Adrenal gland (tissue), 9 donors: ENCODE measurements at regions not wholly inside any gene's neighbourhood (a gene's known extent, or its start where the extent isn't known, plus 50 kb on each side); places are given as distances from the start of the nearest gene placed in this dataset.

ENCODE experiments used
- DNase-seq, 7 donors: peaks; one replicate each; pipeline ENCODE4 v3.0.0-alpha.2; 2019 to 2020
- H3K27ac ChIP-seq, 5 donors: fragments of 200-600 bp; sonication (generic) in 4 of 5; 1 replicate in 3 of 5; 2 replicates in 2 of 5; pipeline versions ENCODE4 v1.5.1 to v1.8.0; 2016 to 2020; ENCODE audit warnings: mild to moderate bottlenecking in 1 of 5
- H3K27me3 ChIP-seq: fragments of 200-600 bp; 2 replicates; pipeline ENCODE4 v1.8.0; 2021
- H3K36me3 ChIP-seq, 2 donors: fragments of 200-600 bp; replicated peaks in 1 of 2; 1 replicate in 1 of 2; 2 replicates in 1 of 2; pipeline versions ENCODE4 v1.5.1 to v1.8.0; 2018 to 2022
- H3K4me1 ChIP-seq, 2 donors: fragments of 200-600 bp; replicated peaks in 1 of 2; 1 replicate in 1 of 2; 2 replicates in 1 of 2; pipeline versions ENCODE4 v1.5.1 to v1.8.0; 2018 to 2021
- H3K4me3 ChIP-seq, 4 donors: fragments of 200-600 bp; sonication (generic) in 3 of 4; one replicate each; pipeline ENCODE4 v1.5.1; 2016 to 2018
- H3K9me3 ChIP-seq, 3 donors: fragments of 200-600 bp; sonication (generic) in 1 of 3; replicated peaks in 1 of 3; 1 replicate in 2 of 3; 2 replicates in 1 of 3; pipeline versions ENCODE4 v1.5.1 to v1.8.0; 2016 to 2021
- CTCF ChIP-seq, 6 experiments: fragments of 450-650 bp in 4 of 6; fragments of 200-600 bp in 2 of 6; sonication (generic) in 1 of 6; IDR thresholded peaks; 1 replicate in 5 of 6; 2 replicates in 1 of 6; pipeline versions ENCODE4 v1.5.1 to v1.8.0; 2016 to 2021; ENCODE audit warnings: antibody characterized with exemption in 6 of 6, mild to moderate bottlenecking in 2 of 6, moderate library complexity in 1 of 6
- POLR2A ChIP-seq, 2 donors: fragments of 450-650 bp; IDR thresholded peaks; one replicate each; pipeline ENCODE4 v1.6.1; 2017; ENCODE audit warnings: antibody characterized with exemption in 2 of 2, mild to moderate bottlenecking in 2 of 2, moderate library complexity in 1 of 2
- WGBS, 4 donors: extraction: QIAGEN DNeasy Blood & Tissue Kit in 2 of 4; methylation state at CpG; one replicate each; pipeline versions ENCODE4 v1.1.5 to v1.1.7; 2013 to 2017; 5-methylcytosine and 5-hydroxymethylcytosine counted together
- intact Hi-C, 2 donors: fragments of 100-400 bp; cut with DNase I; formaldehyde crosslinking; loops; one replicate each; pipeline versions ENCODE4 v1.14.1 to v1.15.0; 2022 to 2023
- small RNA-seq, 2 donors: library from RNA; depleted of rRNA; stranded (forward); fragments of <200 nt; gene quantifications; one replicate each; pipeline ENCODE3, GENCODE V24; 2016
- donor health status: healthy with polysubstance abuse.
- donor health status: Bipolar disorder and iron deficiency.
- donor health status: DM: yes; HTN: yes; CAD: no.
- donor health status: DM: no; HTN: no; CAD: no.
- donor health status: DM: no; HTN: no; CAD: no.

- no peak for TF ChIP-seq CTCF (IDR thresholded peaks at IDR 0.05)
- TF ChIP-seq POLR2A (IDR thresholded peaks at IDR 0.05): no peak
- Histone ChIP-seq H3K9me3 (no peaks in the 10 kb centered on the region), H3K36me3 (no peaks in the 10 kb centered on the region), H3K4me3 (no peak overlapping the region), H3K27ac (no peak overlapping the region), H3K27me3 (peaks cover 23% of the 10 kb centered on the region), H3K4me1 (no peaks in the 10 kb centered on the region)
- no peak for DNase-seq
- 66 to 77% (median 69%) methylated on average over 3 of the region's 3 CpGs for WGBS, 4 donors
- intact Hi-C loops: no loop called here
These were observed 71.9 kb upstream of the STK26 start for GRCh38 chrX:131951166-131951565.

- H3K9me3 ChIP-seq: no peaks in the 10 kb centered on the region
- no peaks in the 10 kb centered on the region for H3K4me1 ChIP-seq
- H3K36me3 ChIP-seq: no peaks in the 10 kb centered on the region
- H3K27me3 ChIP-seq: peaks cover 28% of the 10 kb centered on the region
- H3K4me3 ChIP-seq: no peak overlapping the region
- TF ChIP-seq CTCF (IDR thresholded peaks at IDR 0.05) (no peak), POLR2A (IDR thresholded peaks at IDR 0.05) (no peak)
- WGBS, 4 donors: 36 to 53% (median 48%) methylated on average over 2 of the region's 2 CpGs
- H3K27ac ChIP-seq: no peak overlapping the region
- intact Hi-C loops: no loop called here
- no peak for DNase-seq
These were observed 67.9 kb upstream of the STK26 start for GRCh38 chrX:131955099-131955777.

GRCh38 chrX:131958724-131959123 is 64.4 kb upstream of the STK26 start:
- H3K4me3 ChIP-seq: no peak overlapping the region
- DNase-seq: no peak
- peaks cover 20% of the 10 kb centered on the region for H3K27me3 ChIP-seq
- H3K36me3 ChIP-seq: no peaks in the 10 kb centered on the region
- intact Hi-C loops: no loop called here
- H3K9me3 ChIP-seq: no peaks in the 10 kb centered on the region
- 26 to 47% (median 35%) methylated on average over 1 of the region's 1 CpG for WGBS, 4 donors
- no peak overlapping the region for H3K27ac ChIP-seq
- TF ChIP-seq CTCF (IDR thresholded peaks at IDR 0.05): no peak
- TF ChIP-seq POLR2A (IDR thresholded peaks at IDR 0.05): no peak
- no peaks in the 10 kb centered on the region for H3K4me1 ChIP-seq

GRCh38 chrX:131970347-131970746 is 52.8 kb upstream of the STK26 start:
- no peak for DNase-seq
- TF ChIP-seq POLR2A (IDR thresholded peaks at IDR 0.05) (no peak), CTCF (IDR thresholded peaks at IDR 0.05) (no peak)
- peaks cover 4% of the 10 kb centered on the region for H3K27me3 ChIP-seq
- H3K4me3 ChIP-seq: no peak overlapping the region
- WGBS, 4 donors: 44 to 52% (median 50%) methylated on average over 2 of the region's 2 CpGs
- H3K9me3 ChIP-seq: no peaks in the 10 kb centered on the region
- H3K36me3 ChIP-seq: no peaks in the 10 kb centered on the region
- intact Hi-C loops: no loop called here
- no peak overlapping the region for H3K27ac ChIP-seq
- no peaks in the 10 kb centered on the region for H3K4me1 ChIP-seq

Small RNA genes lying in the stretch of these regions (small RNA-seq; reads per million reads assigned to genes)
- gene AL008629.1 (0 reads per million in 2 donors), gene HDGFP1 (0 to 0.08 reads per million in 2 donors), gene MCRIP2P1 (0 reads per million in 2 donors), gene RNA5SP514 (0 to 0.36 reads per million in 2 donors)
